K562 (cell line): ENCODE measurements at regions not wholly inside any gene's neighbourhood (a gene's known extent, or its start where the extent isn't known, plus 50 kb on each side); places are given as distances from the start of the nearest gene placed in this dataset.

ENCODE experiments used
- ATAC-seq: fragments of 200-7000 bp; cut with Tn5 transposase; 3 replicates; pipeline ENCODE4 v1.9.1; 2020; ENCODE audit warnings: moderate library complexity
- BruUV-seq: library from RNA; stranded (reverse); fragments of 400-500 nt; replicated peaks from 2 replicates; lab custom pipeline; 2021; lab: Mats Ljungman, UMichigan
- CTCF ChIA-PET: fragments of 300-600 bp; formaldehyde crosslinking; extraction: SDS; loops from one replicate; lab custom pipeline; 2021; ENCODE audit warnings: low intra/inter-chr PET ratio; lab: Yijun Ruan, JAX
- POLR2A ChIA-PET: fragments of 300-600, 350-650 bp; sonication (Branson Sonifier 250); formaldehyde crosslinking; extraction: SDS; loops from one replicate; lab custom pipeline; 2021; ENCODE audit warnings: antibody characterized with exemption, inconsistent platforms; lab: Yijun Ruan, JAX
- DNase-seq, 4 experiments: peaks; one replicate each; pipeline versions ENCODE4 v3.0.0 to v3.0.0-alpha.2; 2011 to 2018; ENCODE audit warnings: low spot score in 3 of 4, mixed read lengths in 3 of 4; ENCODE audit errors: extremely low read depth in 1 of 4
- FAIRE-seq: peaks from 2 replicates; lab custom pipeline; 2011; peaks lifted over from hg19 to GRCh38; lab: Jason Lieb, UNC
- H2AFZ ChIP-seq: 2 replicates; pipeline ENCODE4 v1.6.0; 2011; ENCODE audit warnings: low read depth, low read length, control low read depth, inconsistent platforms
- H3K27ac ChIP-seq: fragments of 200-600 bp; 3 replicates; pipeline ENCODE4 v1.8.0; 2011; ENCODE audit warnings: low read depth, mild to moderate bottlenecking, control low read depth, inconsistent platforms, low read length, moderate library complexity, mixed read lengths; ENCODE audit errors: extremely low read depth
- H3K27me3 ChIP-seq, 2 experiments: fragments of 300-600 bp in 1 of 2; 2 replicates in 1 of 2; 3 replicates in 1 of 2; pipeline versions ENCODE4 v1.6.0 to v1.8.0; 2011; ENCODE audit warnings: inconsistent platforms in 2 of 2, low read length in 2 of 2, mild to moderate bottlenecking in 1 of 2, mixed read lengths in 1 of 2, moderate library complexity in 1 of 2; ENCODE audit not compliant: control insufficient read depth in 2 of 2, insufficient read depth in 2 of 2
- H3K36me3 ChIP-seq: fragments of 300-600 bp; 3 replicates; pipeline ENCODE4 v1.8.0; 2011; ENCODE audit warnings: mild to moderate bottlenecking, low read length, inconsistent platforms; ENCODE audit not compliant: control insufficient read depth, insufficient read depth
- H3K4me1 ChIP-seq, 2 experiments: fragments of 200-600 bp in 1 of 2; replicated peaks in 1 of 2; 2 replicates in 1 of 2; 3 replicates in 1 of 2; pipeline versions ENCODE4 v1.5.1 to v1.8.0; 2011; ENCODE audit warnings: inconsistent platforms in 2 of 2, low read length in 2 of 2, mild to moderate bottlenecking in 1 of 2, mixed read lengths in 1 of 2, moderate library complexity in 1 of 2; ENCODE audit not compliant: control insufficient read depth in 2 of 2, insufficient read depth in 2 of 2
- H3K4me2 ChIP-seq: 2 replicates; pipeline ENCODE4 v1.6.1; 2011; ENCODE audit warnings: low read length, control low read depth, inconsistent platforms, mixed read lengths; ENCODE audit not compliant: insufficient read depth
- H3K4me3 ChIP-seq: fragments of 200-600 bp; sonication (generic), shearing (Covaris generic); 2 replicates; pipeline ENCODE4 v1.5.1; 2016; ENCODE audit warnings: control low read depth, inconsistent platforms
- H3K79me2 ChIP-seq: fragments of 200-600 bp; 3 replicates; pipeline ENCODE4 v1.8.0; 2011; ENCODE audit warnings: low read length, inconsistent platforms; ENCODE audit not compliant: control insufficient read depth, insufficient read depth
- H3K9ac ChIP-seq, 2 experiments: 2 replicates each; pipeline versions ENCODE4 v1.6.0 to v1.6.1; 2011; ENCODE audit warnings: low read depth in 2 of 2, low read length in 2 of 2, control low read depth in 1 of 2, inconsistent platforms in 1 of 2, mild to moderate bottlenecking in 1 of 2, mixed read lengths in 1 of 2; ENCODE audit not compliant: insufficient read depth in 1 of 2
- H3K9me1 ChIP-seq: one replicate; pipeline ENCODE4 v1.6.0; 2011; ENCODE audit warnings: inconsistent platforms, mild to moderate bottlenecking, low read length, moderate library complexity; ENCODE audit not compliant: control insufficient read depth, insufficient read depth
- H3K9me3 ChIP-seq: replicated peaks from 2 replicates; pipeline ENCODE4 v1.5.1; 2011; ENCODE audit warnings: low read depth, low read length, inconsistent platforms; ENCODE audit not compliant: control insufficient read depth, insufficient read depth
- H4K20me1 ChIP-seq: replicated peaks from 2 replicates; pipeline ENCODE4 v1.6.1; 2011; ENCODE audit warnings: low read length, inconsistent platforms, mixed read lengths; ENCODE audit not compliant: control insufficient read depth, insufficient read depth
- BRF1 ChIP-seq: IDR thresholded peaks from 3 replicates; pipeline ENCODE4 v1.6.1; 2011; ENCODE audit warnings: borderline replicate concordance, mild to moderate bottlenecking; ENCODE audit not compliant: insufficient read length; ENCODE audit errors: extremely low read depth
- CREM ChIP-seq: IDR thresholded peaks from 2 replicates; pipeline ENCODE4 v1.6.1; 2014; ENCODE audit warnings: antibody characterized with exemption, low read depth
- CTBP1 ChIP-seq: fragments of 450-650 bp; IDR thresholded peaks from 2 replicates; pipeline ENCODE4 v1.6.1; 2016; ENCODE audit warnings: borderline replicate concordance
- DDX20 ChIP-seq: fragments of 450-650 bp; IDR thresholded peaks from 2 replicates; pipeline ENCODE4 v1.6.1; 2016; ENCODE audit warnings: missing genetic modification characterization, low read depth, mild to moderate bottlenecking, missing compliant biosample characterization, moderate library complexity
- EWSR1 ChIP-seq: fragments of 450-650 bp; IDR thresholded peaks from 2 replicates; pipeline ENCODE4 v1.6.1; 2018; ENCODE audit warnings: borderline replicate concordance, mild to moderate bottlenecking, low read depth, moderate library complexity; ENCODE audit not compliant: partially characterized antibody
- EZH2 ChIP-seq: IDR thresholded peaks from 2 replicates; pipeline ENCODE4 v1.6.1; 2012; ENCODE audit warnings: low read depth, mild to moderate bottlenecking, inconsistent platforms, low read length, borderline replicate concordance
- FOS ChIP-seq: IDR thresholded peaks from 3 replicates; pipeline ENCODE4 v1.6.1; 2011; ENCODE audit not compliant: insufficient read length; ENCODE audit errors: extremely low read depth
- FOXK1 ChIP-seq: sonication (generic); formaldehyde crosslinking; IDR thresholded peaks from 2 replicates; pipeline ENCODE4 v1.8.0; 2022; ENCODE audit warnings: missing genetic modification reagents, mild to moderate bottlenecking, borderline replicate concordance
- POLR2B ChIP-seq: fragments of 450-650 bp; IDR thresholded peaks from 2 replicates; pipeline ENCODE4 v1.6.1; 2018; ENCODE audit warnings: low read depth; ENCODE audit not compliant: partially characterized antibody
- SMAD3 ChIP-seq: fragments of 450-650 bp; formaldehyde crosslinking; conservative IDR thresholded peaks from 2 replicates; pipeline ENCODE4 v1.4.0; 2020; ENCODE audit warnings: mild to moderate bottlenecking
- TARDBP ChIP-seq: fragments of 450-650 bp; IDR thresholded peaks from 2 replicates; pipeline ENCODE4 v1.6.1; 2016
- ZC3H8 ChIP-seq: fragments of 450-650 bp; IDR thresholded peaks from 2 replicates; pipeline ENCODE4 v1.6.1; 2017
- ZNF165 ChIP-seq: fragments of 250-450 bp; sonication (Bioruptor Pico); IDR thresholded peaks from 2 replicates; pipeline ENCODE4 v1.4.0; 2020; ENCODE audit warnings: borderline replicate concordance
- ZNF830 ChIP-seq: fragments of 250-450 bp; sonication (Bioruptor Pico); IDR thresholded peaks from 2 replicates; pipeline ENCODE4 v1.5.0; 2021; ENCODE audit warnings: mild to moderate bottlenecking
- whole genome bisulfite sequencing: fragments of 100-300 bp; shearing (Covaris generic); methylation state at CpG from one replicate; pipeline ENCODE4 v1.1.6; 2016; ENCODE audit warnings: low coverage, mixed read lengths; ENCODE audit not compliant: insufficient coverage; ENCODE audit errors: missing lambda C conversion rate; 5-methylcytosine and 5-hydroxymethylcytosine counted together
- in situ Hi-C: fragments of 300-500 bp; cut with MboI; formaldehyde crosslinking; loops from 4 replicates; pipeline ENCODE4 v1.15.0; 2018; ENCODE audit warnings: inconsistent platforms, mixed read lengths
- intact Hi-C: fragments of 100-400 bp; cut with micrococcal nuclease; formaldehyde crosslinking; loops from 2 replicates; pipeline ENCODE4 v1.14.2; 2022
- TF ChIP-seq, protein P1 (sequence below): fragments of 250-450 bp; sonication (Bioruptor Pico); IDR thresholded peaks from 2 replicates; pipeline ENCODE4 v1.4.0; 2020; ENCODE audit warnings: mild to moderate bottlenecking, moderate library complexity
- TF ChIP-seq, protein P2 (sequence below), 2 experiments: fragments of 450-650 bp in 1 of 2; IDR thresholded peaks; 2 replicates each; pipeline ENCODE4 v1.6.1; 2011 to 2017; ENCODE audit warnings: low read depth in 2 of 2, antibody characterized with exemption in 1 of 2, borderline replicate concordance in 1 of 2, low read length in 1 of 2, mild to moderate bottlenecking in 1 of 2, mixed read lengths in 1 of 2; ENCODE audit not compliant: control insufficient read depth in 1 of 2

DNA sequence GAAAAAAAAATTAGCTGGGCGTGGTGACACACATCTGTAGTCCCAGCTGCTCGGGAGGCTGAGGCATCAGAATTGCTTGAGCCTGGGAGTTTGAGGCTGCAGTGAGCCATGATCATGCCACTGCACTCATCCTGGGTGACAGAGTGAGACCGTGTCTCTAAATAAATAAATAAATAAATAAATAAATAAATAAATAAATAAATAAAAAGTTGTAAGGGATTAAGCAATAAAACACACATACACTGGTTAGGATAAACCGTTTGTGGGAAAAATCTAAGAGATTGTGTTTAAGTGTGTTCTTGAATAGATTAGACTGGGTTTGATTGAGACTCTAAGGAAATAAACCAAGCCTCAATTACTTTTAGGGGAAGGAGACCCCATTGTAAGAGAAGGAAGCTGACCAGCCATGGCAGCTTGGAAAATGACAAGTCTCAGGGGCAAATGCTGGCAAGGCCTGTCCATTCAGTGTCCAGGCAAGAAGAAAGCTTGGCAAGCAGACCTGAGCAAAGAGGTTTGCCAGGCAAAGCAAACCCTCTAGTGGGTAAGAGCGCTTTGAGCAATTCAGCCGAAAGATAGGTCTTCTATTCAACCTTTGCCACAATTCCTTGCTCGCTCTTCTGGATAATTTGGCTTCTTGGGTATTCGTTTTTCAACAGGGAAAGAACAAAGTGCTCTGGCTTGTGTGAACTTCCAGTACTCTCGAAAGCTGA is 106.9 kb upstream of the SERBP1 start:
- Histone ChIP-seq H3K4me2 (no peak overlapping the region), H3K9me3 (no peaks in the 10 kb centered on the region), H3K4me3 (no peak overlapping the region), H4K20me1 (no peaks in the 10 kb centered on the region), H3K27me3 (no peaks in the 10 kb centered on the region), H3K4me1 (peaks cover 14 to 18% of the 10 kb centered on the region in 2 experiments; a peak in 4 of 5 replicates), H3K36me3 (no peaks in the 10 kb centered on the region), H3K9ac (no peak overlapping the region), H3K9me1 (no peaks in the 10 kb centered on the region), H2AFZ (no peak overlapping the region), H3K27ac (no peak overlapping the region), H3K79me2 (no peaks in the 10 kb centered on the region)
- BruUV-seq: no TSS peak
- intact Hi-C loops (loop anchor here (5.0 kb wide), 1 partner anchor 295 kb away; the partner anchor contains the start of gene GNG12), in situ Hi-C loops (loop anchor here (5.0 to 25.0 kb wide), 4 partner anchors 225 to 925 kb away; no protein-coding TSS in a partner anchor)
- POLR2A ChIA-PET: interaction anchor here (0.6 to 1.7 kb wide), 4 partner anchors 31 to 152 kb away, joined by 3 to 5 read pairs (median 3); no protein-coding TSS in a partner anchor
- DNase-seq: no peak
- CTCF ChIA-PET: interaction anchor here (2.1 to 3.3 kb wide), 2 partner anchors 224 to 234 kb away, joined by 8 to 31 read pairs; no protein-coding TSS in a partner anchor
- 65% methylated on average over 8 of the region's 9 CpGs for WGBS
- no peak for ATAC-seq
- no peak for FAIRE-seq
- TF ChIP-seq CREM (no peak), EZH2 (no peak), ZC3H8 (no peak), ZNF830 (CRISPR knock-in tag) (no peak), POLR2B (no peak), CTBP1 (no peak), FOXK1 (no peak), TARDBP (no peak), SMAD3 (CRISPR knock-in tag) (no peak), DDX20 (tag) (no peak), BRF1 (no peak), ZNF165 (CRISPR knock-in tag) (no peak), EWSR1 (no peak), FOS (no peak)
- TF ChIP-seq, protein P1, sequence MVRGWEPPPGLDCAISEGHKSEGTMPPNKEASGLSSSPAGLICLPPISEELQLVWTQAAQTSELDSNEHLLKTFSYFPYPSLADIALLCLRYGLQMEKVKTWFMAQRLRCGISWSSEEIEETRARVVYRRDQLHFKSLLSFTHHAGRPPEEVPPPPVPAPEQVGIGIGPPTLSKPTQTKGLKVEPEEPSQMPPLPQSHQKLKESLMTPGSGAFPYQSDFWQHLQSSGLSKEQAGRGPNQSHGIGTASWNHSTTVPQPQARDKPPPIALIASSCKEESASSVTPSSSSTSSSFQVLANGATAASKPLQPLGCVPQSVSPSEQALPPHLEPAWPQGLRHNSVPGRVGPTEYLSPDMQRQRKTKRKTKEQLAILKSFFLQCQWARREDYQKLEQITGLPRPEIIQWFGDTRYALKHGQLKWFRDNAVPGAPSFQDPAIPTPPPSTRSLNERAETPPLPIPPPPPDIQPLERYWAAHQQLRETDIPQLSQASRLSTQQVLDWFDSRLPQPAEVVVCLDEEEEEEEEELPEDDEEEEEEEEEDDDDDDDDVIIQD (CRISPR knock-in tag): no peak
- TF ChIP-seq, protein P2, sequence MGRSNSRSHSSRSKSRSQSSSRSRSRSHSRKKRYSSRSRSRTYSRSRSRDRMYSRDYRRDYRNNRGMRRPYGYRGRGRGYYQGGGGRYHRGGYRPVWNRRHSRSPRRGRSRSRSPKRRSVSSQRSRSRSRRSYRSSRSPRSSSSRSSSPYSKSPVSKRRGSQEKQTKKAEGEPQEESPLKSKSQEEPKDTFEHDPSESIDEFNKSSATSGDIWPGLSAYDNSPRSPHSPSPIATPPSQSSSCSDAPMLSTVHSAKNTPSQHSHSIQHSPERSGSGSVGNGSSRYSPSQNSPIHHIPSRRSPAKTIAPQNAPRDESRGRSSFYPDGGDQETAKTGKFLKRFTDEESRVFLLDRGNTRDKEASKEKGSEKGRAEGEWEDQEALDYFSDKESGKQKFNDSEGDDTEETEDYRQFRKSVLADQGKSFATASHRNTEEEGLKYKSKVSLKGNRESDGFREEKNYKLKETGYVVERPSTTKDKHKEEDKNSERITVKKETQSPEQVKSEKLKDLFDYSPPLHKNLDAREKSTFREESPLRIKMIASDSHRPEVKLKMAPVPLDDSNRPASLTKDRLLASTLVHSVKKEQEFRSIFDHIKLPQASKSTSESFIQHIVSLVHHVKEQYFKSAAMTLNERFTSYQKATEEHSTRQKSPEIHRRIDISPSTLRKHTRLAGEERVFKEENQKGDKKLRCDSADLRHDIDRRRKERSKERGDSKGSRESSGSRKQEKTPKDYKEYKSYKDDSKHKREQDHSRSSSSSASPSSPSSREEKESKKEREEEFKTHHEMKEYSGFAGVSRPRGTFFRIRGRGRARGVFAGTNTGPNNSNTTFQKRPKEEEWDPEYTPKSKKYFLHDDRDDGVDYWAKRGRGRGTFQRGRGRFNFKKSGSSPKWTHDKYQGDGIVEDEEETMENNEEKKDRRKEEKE (IDR thresholded peaks at IDR 0.05; ENCODE audit: borderline replicate concordance in 1 of 2, control insufficient read depth in 1 of 2, low read depth in 2 of 2, low read length in 1 of 2): no peak
